ENCODE measurements at regions not wholly inside any gene's neighbourhood (a gene's known extent, or its start where the extent isn't known, plus 50 kb on each side); places are given as distances from the start of the nearest gene placed in this dataset.

GRCh38 chr3:64977308-64978100 lies 289.7 kb upstream of the ADAMTS9 start:
- TF ChIP-seq GATA2 (IDR thresholded peaks at IDR 0.05; ENCODE audit: low read depth, low read length) (no peak), GATA3 (IDR thresholded peaks at IDR 0.05; ENCODE audit: low read depth, low read length) (no peak)
